Activated T-cell treated with anti-CD3 and anti-CD28 coated beads, Interleukin-2, amount 50 U/mL, for 48 hours (primary cell): ENCODE measurements at regions not wholly inside any gene's neighbourhood (a gene's known extent, or its start where the extent isn't known, plus 50 kb on each side); places are given as distances from the start of the nearest gene placed in this dataset.
"Not testable (repeated sequence)": the region's sequence is repeated elsewhere in the genome, so short reads cannot be mapped to it uniquely, and the experiment has no call there.

Experiments
- DNase-seq, 2 experiments: peaks; one replicate each; pipeline ENCODE4 v3.0.0-alpha.2; 2020

DNA sequence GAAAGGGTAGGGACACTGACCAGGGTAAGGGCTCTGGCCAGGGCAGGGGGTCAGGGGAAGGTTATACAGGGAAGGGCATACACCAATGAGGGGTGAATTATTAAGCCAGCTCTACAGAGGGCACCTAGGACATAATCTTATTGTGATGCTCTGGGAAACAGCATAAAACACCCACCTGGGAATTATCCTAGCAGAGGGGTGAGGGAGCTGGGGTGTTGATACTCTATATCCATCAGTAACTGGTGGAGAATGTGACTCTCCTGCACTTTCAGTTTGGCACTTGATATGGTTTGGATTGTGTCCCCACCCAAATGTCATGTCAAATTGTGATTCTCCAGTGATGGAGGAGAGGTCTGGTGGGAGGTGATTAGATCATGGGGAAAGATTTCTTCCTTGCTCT, 291.2 kb downstream of the ASMT start:
- no peak for DNase-seq

DNA sequence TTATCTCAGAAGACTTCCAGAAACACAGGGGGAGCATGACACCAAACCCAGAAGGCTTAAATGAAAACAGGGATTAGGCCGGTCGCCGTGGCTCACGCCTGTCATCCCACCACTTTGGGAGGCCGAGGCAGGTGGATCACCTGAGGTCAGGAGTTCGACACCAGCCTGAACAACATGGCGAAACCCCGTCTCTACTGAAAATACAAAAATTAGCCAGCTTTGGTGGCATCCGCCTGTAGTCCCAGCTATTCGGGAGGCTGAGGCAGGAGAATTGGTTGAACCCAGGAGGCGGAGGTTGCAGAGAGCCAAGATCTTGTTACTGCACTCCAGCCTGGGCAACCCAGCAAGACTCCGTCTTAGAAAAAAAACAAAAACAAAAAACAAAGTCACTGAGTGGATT, 294.1 kb downstream of the ASMT start:
- not testable (repeated sequence) for DNase-seq

DNA sequence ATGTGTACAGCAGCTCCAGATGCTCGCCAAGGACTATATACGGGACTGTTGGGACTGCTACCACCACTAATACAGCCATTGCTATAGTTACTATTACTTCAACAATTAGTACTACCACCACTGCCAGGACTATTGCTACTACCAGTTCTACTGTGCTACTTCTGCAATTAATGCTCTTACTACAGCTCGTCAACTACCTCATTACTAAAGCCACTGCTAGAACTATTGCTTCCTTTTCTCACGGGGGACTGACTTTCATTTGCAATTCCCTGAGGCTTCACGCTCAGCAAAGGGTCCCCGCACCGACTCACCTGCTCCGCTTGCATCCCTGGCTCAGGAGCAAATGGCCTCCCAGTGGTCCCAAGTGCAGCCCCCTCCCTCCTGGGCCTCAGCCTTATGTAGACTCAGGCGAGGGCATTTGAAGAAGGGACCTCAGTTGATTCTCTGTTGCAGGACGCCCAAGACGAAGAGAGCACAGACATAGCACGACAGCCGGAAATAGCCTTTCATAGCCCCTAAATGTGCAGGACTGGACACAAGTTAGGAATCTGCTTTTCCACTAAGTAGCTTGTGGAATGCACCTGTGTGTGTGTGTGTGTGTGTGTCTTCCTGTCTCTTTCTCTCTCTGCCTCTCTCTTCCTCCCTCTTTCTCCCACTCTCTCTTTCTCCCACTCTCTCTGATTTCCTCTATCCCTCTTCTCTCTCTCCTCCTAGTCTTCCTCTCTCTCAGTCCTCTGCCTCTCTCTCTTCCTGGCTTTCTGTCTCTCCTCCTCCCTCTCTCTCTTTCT, 294.8 kb downstream of the ASMT start:
- no peak for DNase-seq

DNA sequence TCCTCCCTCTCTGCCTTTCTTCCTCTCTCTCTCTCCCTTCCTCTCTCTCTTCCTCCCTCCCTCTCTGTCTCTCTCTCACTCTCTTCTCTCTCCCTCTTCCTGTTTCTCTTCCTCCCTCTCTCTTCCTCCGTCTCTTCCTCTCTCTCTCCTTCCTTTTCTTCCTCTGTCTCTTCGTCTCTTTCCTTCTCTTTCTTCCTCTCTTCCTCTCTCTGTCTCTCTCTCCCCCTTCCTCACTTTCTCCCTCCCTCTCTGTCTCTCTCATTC, 295.3 kb downstream of the ASMT start:
- no peak for DNase-seq

DNA sequence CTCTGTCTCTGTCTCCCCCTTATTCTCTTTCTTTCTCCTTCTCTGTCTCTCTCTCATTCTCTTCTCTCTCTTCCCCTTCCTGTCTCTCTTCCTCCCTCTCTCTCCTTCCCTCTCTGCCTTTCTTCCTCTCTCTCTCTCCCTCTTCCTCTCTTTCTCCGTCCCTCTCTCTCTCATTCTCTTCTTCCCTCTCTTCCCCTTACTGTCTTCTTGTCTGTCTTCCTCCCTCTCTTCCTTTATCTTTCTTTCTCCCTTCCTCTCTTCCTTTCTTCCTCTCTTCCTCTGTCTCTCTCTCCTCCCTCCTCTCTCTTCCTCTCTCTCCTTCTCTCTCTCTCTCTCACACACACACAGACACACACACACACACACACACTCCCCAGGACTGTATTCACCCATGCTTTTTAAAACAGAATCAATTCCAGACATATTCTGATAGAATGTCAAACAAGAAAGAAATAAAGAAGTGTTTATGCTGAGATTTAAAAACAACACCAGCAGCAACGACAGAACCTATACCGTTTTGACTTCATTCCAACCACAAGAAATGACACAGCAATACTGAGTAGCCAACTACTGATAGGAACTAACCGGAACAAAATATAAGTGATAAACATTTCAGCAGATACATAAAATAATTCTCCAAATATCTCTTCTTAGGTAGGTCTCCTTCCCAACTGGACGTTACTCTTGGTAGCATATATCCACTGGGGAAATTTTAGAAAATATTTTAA, 296.7 kb downstream of the ASMT start:
- no peak for DNase-seq

DNA sequence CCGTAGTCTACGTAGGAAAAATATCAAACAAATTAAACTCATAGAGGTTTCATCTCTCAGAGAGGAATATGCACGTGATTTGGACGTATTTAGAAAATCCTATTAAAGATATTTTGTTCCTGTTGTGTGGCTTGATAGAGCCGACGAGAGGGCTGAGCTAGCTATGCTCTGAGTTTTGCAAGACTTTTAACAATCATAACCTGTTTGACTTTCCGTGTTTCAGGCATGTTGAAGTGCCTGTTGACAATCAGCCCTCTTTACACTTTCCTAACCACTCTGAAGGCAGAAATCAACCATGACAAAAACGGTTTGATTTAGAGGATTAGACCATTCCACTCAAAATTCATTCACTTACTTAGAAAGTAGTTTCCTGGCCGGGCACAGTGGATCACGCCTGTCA, 297.3 kb downstream of the ASMT start:
- no peak for DNase-seq

DNA sequence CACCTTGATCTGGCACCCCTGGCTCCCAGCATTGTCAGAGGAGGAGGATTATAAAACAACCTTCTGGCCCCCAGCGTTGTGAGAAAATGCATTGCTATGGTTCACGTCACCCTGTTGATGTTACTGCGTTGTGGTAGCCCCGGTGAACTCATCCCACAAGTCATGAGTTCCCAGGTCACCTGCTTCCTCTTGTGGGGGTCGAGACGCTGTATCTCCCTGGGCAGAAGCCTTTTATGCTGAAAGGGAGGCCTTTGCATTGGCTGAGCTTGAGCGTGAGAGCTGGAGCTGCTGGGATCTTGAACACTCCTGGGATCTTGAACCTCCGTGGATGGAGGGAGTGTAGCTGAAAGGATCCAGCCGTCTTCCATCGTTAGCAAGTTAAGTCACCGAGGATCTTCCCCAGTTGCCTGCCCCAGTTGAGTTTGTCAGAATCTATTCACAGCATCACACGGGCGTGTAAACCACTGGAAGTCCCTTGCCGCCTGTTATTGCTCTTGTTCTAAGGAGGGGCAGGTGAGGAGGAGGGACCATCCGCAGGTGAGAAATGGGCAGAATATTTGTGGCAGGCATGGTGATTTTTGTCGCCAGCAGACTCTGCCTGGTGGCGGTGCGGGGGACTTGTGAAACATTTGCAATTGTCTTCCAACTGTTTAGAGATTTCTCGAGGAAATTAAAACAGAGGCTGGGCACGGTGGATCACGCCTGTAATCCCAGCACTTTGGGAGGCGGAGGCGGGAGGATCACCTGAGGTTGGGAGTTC, 299.9 kb downstream of the ASMT start:
- no peak for DNase-seq

DNA sequence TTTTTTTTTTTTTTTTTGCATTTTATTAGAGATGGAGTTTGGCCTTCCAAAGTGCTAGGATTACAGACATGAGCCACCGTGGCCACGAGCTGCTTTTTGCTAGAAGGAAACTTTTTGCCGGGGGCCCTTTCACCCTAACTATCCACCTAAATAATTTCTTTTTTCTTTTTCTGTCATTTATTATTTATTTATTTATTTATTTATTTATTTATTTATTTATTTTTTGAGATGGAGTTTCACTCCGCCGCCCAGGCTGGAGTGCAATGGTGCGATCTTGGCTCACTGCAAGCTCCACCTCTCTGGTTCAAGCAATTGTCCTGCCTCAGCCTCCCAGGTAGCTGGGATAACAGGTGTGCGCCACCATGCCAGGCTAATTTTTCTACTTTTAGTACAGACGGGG, 303.9 kb downstream of the ASMT start:
- DNase-seq: no peak

DNA sequence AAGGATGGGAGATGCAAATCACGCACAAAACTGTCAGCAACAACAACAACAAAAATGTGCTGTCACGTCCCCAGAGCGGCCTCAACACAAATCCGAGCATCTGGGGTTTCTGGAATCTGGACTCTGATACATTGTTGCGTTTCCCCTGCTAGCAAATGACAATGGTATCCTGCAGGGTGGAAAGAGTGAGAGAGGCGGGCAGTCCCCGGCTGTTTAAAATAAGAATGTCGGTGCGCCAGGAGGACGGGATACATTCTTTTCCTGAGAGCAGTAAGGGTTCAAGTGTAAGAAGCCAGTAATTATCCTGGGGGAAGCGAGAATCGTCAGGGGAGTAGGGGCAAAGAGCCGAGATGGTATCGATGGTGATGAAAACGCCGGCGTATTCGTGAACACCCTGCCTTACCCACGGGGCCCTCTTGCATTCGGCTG, 310.2 kb downstream of the ASMT start:
- no peak for DNase-seq

DNA sequence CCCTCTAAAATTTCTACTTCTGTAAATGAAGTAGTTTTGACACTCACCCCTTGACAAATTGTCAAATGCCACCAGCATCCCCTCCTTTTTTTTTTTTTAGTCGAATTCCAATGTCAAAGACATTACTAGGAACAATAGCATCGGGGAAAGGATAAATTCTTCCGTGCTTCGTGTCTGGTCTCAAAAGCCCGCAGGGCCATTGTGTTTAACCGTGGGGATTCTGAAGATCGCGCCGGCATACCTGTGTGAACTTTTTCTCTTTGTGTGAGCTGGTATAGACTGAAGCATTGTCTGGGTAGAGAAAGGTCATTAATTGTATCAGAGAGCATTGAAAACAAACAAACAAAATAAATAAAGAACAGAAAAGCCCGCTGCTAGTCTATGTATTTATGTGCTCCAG, 313.9 kb downstream of the ASMT start:
- DNase-seq: no peak

DNA sequence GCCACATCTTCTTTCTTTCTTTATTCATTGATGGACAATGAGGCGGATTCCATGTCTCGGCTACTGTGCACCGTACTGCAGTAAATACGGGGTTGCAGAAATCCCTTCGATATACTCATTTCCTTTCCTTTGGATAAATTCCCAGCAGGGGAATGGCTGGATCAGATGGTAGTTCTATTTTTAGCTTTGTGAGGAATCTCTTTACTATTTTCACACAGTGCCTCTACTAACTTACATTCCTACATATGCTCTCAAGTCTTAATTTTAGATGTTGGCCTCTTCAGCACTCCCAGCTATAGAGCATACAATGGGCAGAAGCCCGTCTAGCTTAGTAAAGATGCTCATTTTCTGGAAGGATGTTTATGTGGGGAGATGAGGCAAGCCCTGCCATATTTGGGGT, 317.4 kb downstream of the ASMT start:
- no peak for DNase-seq

DNA sequence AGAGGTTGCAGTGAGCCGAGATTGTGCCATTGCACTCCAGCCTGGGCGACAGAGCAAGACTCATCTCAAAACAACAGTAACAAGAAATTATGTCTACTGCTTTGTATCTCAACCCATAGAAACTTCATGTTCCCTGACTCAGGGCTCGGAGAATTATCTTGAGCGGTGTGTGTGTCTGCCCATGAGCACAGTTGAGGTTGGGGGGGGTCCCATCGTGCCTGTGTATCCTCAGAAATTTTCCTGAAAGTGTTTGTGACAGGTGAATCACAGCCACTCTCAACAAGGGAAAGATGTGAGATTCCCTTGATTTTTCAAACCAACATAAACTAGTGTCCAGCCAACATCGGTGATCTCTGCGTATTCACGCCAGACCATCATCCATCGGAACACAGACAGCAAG, 319.1 kb downstream of the ASMT start:
- DNase-seq: no peak

DNA sequence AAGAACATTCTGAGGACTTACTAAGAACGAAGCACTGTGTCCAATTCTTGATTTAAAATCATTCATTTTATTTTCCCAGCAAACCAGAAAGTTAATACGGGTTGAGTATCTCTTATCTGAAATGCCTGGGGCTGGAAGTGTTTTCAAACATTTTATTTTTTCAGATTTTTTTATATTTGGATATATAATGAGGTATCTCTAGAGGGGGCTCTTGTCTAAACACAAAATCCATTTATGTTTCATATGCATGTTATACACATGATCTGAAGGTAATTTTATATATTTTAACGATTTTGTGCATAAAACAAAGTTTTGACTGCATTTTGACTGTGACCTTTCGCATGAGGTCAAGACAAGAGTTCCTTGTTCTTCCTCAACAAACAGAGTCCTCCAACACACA, 320.9 kb downstream of the ASMT start:
- no peak for DNase-seq

DNA sequence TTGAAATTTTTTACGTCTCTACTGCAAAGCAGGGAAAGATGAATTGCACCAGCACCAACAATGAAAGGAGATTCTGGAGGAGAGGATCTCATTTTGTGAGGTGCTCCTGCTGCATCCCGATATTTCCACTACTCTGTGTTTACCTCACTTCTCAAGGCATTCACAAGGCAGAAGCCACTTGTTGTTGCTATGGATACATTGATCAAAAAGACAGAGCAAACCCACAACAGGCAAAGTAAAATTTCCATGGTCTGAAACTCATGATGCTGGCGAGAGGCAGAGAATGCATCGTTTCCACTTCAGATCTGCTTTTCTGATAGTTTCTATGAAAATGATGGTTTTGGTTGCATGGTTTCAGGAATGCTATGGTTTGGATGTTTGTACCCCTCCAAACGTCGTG, 323.3 kb downstream of the ASMT start:
- no peak for DNase-seq

DNA sequence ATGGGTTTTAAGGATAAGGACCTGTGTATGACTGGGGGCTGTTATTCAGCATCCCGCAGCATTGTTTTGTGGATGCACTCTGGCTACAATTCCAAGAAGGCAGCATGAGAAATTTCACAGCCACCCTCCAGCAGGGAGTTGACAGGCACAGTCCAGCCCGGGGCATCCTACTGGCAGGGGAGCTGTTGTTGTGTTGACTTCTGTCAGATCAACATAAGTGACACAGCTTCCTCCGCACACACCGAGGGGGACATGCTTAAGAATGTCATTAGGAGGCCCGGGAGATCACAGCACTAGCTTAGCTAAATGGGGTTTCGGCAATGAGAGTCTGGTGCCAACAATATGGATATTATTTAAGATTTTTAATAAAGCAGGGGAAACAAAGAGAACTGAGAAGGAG, 326.5 kb downstream of the ASMT start:
- no peak for DNase-seq

DNA sequence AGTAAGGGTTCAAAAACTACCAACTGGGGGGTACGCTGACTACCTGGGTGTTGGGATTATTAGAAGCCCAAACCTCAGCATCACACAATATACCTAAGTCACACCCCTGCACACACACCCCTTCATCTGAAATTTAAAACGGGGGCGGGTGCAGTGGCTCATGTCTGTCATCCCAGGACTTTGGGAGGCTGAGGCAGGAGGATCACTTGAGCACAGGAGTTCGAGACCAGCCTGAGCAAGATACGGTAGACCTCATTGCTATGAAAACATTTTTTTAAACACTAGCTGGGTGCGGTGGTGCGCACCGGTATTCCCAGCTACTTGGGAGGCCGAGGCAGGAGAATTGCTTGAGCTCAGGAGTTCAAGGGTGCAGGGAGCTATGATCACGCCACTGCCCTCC, 331.0 kb downstream of the ASMT start:
- peak in 1 of 2 experiments; percentile 18 for DNase-seq

DNA sequence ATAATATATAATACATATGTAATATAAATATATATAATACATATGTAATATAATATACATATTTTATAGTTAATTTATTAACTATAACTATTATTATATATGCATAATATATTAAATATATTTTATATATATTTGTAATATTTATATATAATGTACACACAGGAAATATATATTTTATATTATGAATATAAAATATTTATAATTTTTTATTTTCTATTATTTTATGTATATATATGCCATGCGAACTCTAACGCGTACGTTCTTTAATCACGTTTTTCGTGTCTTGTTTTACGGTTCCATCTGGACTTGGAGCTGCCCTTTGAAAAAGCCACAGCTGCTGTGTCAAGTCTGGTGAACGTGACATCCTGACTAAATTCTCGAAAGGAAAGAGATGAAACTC, 332.1 kb downstream of the ASMT start:
- DNase-seq: no peak
